Suprapubic skin (tissue), 4 donors: ENCODE measurements at regions not wholly inside any gene's neighbourhood (a gene's known extent, or its start where the extent isn't known, plus 50 kb on each side); places are given as distances from the start of the nearest gene placed in this dataset.

Experiments
- DNase-seq, 2 donors: peaks; one replicate each; pipeline ENCODE4 v3.0.0-alpha.2; 2019; ENCODE audit warnings: low spot score in 2 of 2
- H3K27ac ChIP-seq: fragments of 200-600 bp; sonication (generic); one replicate; pipeline ENCODE4 v1.5.1; 2019
- H3K27me3 ChIP-seq: fragments of 200-600 bp; sonication (generic); one replicate; pipeline ENCODE4 v1.5.1; 2019
- H3K36me3 ChIP-seq: fragments of 200-600 bp; sonication (generic); one replicate; pipeline ENCODE4 v1.5.1; 2019
- H3K4me1 ChIP-seq: fragments of 200-600 bp; sonication (generic); one replicate; pipeline ENCODE4 v1.5.1; 2019
- H3K4me3 ChIP-seq: fragments of 200-600 bp; sonication (generic); one replicate; pipeline ENCODE4 v1.5.1; 2019; ENCODE audit warnings: mild to moderate bottlenecking
- H3K9me3 ChIP-seq: fragments of 200-600 bp; sonication (generic); one replicate; pipeline ENCODE4 v1.5.1; 2019
- EP300 ChIP-seq: sonication (generic); formaldehyde crosslinking; IDR thresholded peaks from one replicate; pipeline ENCODE4 v1.6.1; 2017; ENCODE audit warnings: antibody characterized with exemption
- POLR2A ChIP-seq, 2 donors: fragments of 450-650 bp; IDR thresholded peaks; one replicate each; pipeline ENCODE4 v1.6.1; 2017; ENCODE audit warnings: antibody characterized with exemption in 2 of 2, mild to moderate bottlenecking in 2 of 2, moderate library complexity in 2 of 2
- POLR2AphosphoS5 ChIP-seq, 3 donors: sonication (generic); formaldehyde crosslinking; IDR thresholded peaks; one replicate each; pipeline ENCODE4 v1.6.1; 2017; ENCODE audit warnings: antibody characterized with exemption in 3 of 3
- WGBS: methylation state at CpG from one replicate; pipeline ENCODE4 v1.1.5; 2018; 5-methylcytosine and 5-hydroxymethylcytosine counted together
- TF ChIP-seq, protein P1 (sequence below), 2 donors: fragments of 200-600 bp in 1 of 2; fragments of 450-650 bp in 1 of 2; sonication (generic) in 1 of 2; IDR thresholded peaks; one replicate each; pipeline ENCODE4 v1.5.1; 2016 to 2019; ENCODE audit warnings: antibody characterized with exemption in 2 of 2, mild to moderate bottlenecking in 1 of 2, moderate library complexity in 1 of 2

DNA sequence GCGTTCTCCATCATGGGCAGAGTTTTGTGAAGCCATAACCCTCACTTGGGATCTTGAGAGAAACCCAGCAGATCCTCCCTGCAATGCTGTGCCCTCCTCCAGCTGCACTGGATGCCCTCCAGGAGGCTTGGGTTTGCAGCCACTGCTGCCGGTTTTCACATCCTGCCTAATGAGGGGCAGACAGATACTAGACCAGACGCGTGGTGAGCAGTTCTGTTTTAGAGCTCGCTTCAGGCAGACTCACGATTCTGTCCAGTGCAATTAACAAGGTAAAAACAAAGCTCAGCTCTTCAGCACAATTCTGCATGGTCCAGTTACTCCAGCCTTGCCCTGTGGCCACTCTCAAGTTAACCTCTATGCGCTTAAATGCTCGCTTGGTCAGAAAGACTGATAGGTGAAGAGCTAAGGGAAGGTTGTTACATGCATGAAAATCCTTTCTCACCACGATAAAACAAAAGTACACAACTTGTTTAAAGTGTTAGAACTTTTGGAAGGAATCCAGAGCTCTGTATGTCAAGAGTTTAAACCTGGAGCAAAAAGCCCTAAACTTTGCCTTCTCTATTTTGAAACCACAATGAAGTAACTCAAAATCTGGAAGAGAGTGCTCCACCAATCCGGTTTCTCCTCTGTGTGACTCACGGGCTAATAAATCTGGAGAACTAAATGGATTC lies 292.3 kb upstream of the FAT3 start:
- DNase-seq, result no peak
- Histone ChIP-seq H3K27ac (no peak overlapping the region), H3K27me3 (no peaks in the 10 kb centered on the region), H3K4me3 (peak overlapping the region; percentile 8), H3K36me3 (no peaks in the 10 kb centered on the region), H3K9me3 (no peaks in the 10 kb centered on the region), H3K4me1 (no peaks in the 10 kb centered on the region)
- 36% methylated on average over 11 of the region's 11 CpGs for WGBS
- TF ChIP-seq EP300 (no peak), POLR2AphosphoS5 (IDR thresholded peaks at IDR 0.05) (no peak), POLR2A (IDR thresholded peaks at IDR 0.05) (no peak)
- TF ChIP-seq, protein P1, sequence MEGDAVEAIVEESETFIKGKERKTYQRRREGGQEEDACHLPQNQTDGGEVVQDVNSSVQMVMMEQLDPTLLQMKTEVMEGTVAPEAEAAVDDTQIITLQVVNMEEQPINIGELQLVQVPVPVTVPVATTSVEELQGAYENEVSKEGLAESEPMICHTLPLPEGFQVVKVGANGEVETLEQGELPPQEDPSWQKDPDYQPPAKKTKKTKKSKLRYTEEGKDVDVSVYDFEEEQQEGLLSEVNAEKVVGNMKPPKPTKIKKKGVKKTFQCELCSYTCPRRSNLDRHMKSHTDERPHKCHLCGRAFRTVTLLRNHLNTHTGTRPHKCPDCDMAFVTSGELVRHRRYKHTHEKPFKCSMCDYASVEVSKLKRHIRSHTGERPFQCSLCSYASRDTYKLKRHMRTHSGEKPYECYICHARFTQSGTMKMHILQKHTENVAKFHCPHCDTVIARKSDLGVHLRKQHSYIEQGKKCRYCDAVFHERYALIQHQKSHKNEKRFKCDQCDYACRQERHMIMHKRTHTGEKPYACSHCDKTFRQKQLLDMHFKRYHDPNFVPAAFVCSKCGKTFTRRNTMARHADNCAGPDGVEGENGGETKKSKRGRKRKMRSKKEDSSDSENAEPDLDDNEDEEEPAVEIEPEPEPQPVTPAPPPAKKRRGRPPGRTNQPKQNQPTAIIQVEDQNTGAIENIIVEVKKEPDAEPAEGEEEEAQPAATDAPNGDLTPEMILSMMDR (IDR thresholded peaks at IDR 0.05), result no peak

DNA sequence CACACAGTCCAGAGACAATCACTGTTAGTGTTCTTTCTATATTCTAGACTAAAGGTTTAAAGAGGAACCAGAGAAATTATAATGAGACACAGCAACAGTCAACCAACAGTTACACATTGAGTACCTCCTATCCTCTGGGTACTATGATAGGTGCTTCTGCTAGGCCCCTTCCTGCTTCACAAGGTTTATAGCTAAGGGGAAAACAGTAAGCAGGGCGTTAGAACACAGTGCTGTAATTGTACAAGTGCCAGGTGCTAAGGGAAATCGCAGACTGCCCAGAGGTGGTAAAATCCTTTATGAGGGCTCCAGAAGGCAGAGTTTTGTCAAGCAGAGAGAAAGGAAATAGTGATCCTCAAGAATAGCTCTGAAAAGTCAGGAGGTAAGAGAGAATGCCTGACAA lies 297.2 kb upstream of the FAT3 start:
- DNase-seq, result no peak
- no peaks in the 10 kb centered on the region for H3K4me1 ChIP-seq
- TF ChIP-seq POLR2A (IDR thresholded peaks at IDR 0.05) (no peak), POLR2AphosphoS5 (IDR thresholded peaks at IDR 0.05) (no peak), EP300 (no peak)
- TF ChIP-seq, protein P1 (IDR thresholded peaks at IDR 0.05), result no peak
- H3K27me3 ChIP-seq, result no peaks in the 10 kb centered on the region
- H3K36me3 ChIP-seq, result no peaks in the 10 kb centered on the region
- no peaks in the 10 kb centered on the region for H3K9me3 ChIP-seq
- no peak overlapping the region for H3K4me3 ChIP-seq
- H3K27ac ChIP-seq, result no peak overlapping the region
- 63% methylated on average over 2 of the region's 2 CpGs for WGBS

DNA sequence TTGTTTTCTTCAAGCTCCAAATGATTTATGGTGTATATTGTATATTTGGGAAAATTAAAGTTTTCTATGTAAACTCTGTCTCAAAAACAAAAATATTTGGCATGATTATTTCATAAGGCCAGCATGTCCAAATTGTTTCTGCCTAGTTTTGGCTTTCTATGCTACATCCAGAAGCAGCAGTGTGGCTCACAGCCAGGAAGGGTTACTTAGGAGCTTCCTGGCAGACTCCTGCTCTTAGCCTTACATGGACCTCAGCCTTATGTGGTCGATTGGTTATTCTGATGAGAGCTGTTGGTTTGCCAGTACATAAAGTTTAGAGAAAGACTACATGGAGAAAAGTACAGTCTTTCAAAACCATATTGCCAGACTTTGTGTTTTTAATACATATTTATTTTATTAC lies 297.7 kb upstream of the FAT3 start:
- H3K36me3 ChIP-seq, result no peaks in the 10 kb centered on the region
- no peaks in the 10 kb centered on the region for H3K4me1 ChIP-seq
- no peaks in the 10 kb centered on the region for H3K9me3 ChIP-seq
- H3K27me3 ChIP-seq, result no peaks in the 10 kb centered on the region
- no peak for TF ChIP-seq POLR2A (IDR thresholded peaks at IDR 0.05)
- DNase-seq, result no peak
- no peak overlapping the region for H3K4me3 ChIP-seq
- 25% methylated on average over 1 of the region's 1 CpG for WGBS
- no peak overlapping the region for H3K27ac ChIP-seq

DNA sequence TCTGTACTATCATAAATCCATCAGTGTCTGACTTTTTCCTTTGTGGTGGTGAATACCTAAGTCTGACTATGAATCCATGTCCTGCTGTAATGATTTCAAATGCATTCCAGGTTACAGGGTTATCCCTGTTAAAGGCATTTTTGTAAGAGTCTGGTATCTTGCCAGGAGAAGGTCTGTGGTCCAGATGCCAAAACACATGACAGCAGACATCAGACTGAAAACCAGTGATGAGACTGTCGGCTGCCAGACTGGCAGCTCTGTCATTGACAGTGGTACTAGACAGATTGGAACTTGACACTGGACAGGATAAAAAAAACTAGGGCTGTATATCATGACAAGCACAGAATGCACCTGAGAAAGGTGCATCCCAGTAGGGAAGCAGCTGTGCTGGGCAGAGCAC lies 301.8 kb upstream of the FAT3 start:
- Histone ChIP-seq H3K27me3 (no peaks in the 10 kb centered on the region), H3K4me3 (no peak overlapping the region), H3K9me3 (no peaks in the 10 kb centered on the region), H3K27ac (no peak overlapping the region), H3K36me3 (no peaks in the 10 kb centered on the region), H3K4me1 (no peaks in the 10 kb centered on the region)
- no peak for DNase-seq
- TF ChIP-seq POLR2AphosphoS5 (IDR thresholded peaks at IDR 0.05) (no peak), POLR2A (IDR thresholded peaks at IDR 0.05) (no peak), EP300 (no peak)
- TF ChIP-seq, protein P1 (IDR thresholded peaks at IDR 0.05), result no peak
- 44% methylated on average over 1 of the region's 1 CpG for WGBS

DNA sequence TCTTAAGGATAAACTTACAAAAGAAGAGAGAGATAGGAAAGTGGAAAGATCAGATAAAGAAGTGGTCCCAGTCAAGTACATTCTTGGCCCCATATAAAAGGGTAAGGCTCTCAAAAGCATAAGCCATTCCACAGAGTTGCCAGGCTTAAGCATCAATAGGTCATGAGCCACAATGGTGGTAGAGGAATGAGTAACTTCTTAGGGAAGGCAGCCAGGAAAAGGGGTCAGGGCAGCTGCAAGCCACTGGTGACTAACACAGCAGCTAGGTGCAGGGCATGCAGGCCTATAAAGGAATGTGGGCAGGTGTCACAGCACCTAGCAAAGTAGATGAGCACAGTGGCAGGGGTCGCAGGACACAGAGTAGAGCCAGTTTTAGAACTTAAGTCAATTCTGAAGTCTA lies 302.6 kb upstream of the FAT3 start:
- Histone ChIP-seq H3K4me3 (no peak overlapping the region), H3K36me3 (no peaks in the 10 kb centered on the region), H3K4me1 (no peaks in the 10 kb centered on the region), H3K27me3 (no peaks in the 10 kb centered on the region), H3K27ac (no peak overlapping the region), H3K9me3 (no peaks in the 10 kb centered on the region)
- 67% methylated on average over 1 of the region's 1 CpG for WGBS
- DNase-seq, result no peak
- TF ChIP-seq POLR2A (IDR thresholded peaks at IDR 0.05) (no peak), EP300 (no peak), POLR2AphosphoS5 (IDR thresholded peaks at IDR 0.05) (no peak)
- TF ChIP-seq, protein P1 (IDR thresholded peaks at IDR 0.05), result no peak

DNA sequence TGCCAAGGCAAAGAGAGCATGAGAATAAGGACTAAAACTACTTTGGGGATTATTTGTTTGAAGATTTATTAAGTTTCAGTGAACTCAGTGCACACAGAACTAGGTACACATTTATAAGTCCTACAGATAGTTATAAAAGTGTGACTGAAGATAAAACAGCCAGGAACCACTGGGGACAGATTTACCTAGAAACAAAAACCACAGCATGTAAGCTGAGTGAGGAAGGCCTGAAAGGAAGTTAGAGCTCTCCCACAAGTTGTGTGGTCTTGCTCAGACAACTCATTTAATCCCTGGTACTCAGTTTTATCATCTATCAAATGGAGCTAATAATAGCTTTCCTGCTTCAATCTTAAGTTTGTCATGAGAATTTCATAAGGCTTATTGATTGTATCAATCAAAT lies 311.2 kb upstream of the FAT3 start:
- no peak for DNase-seq
- Histone ChIP-seq H3K4me1 (no peaks in the 10 kb centered on the region), H3K27me3 (no peaks in the 10 kb centered on the region), H3K27ac (no peak overlapping the region), H3K9me3 (no peaks in the 10 kb centered on the region), H3K36me3 (no peaks in the 10 kb centered on the region), H3K4me3 (no peak overlapping the region)
- TF ChIP-seq POLR2A (IDR thresholded peaks at IDR 0.05) (no peak), POLR2AphosphoS5 (IDR thresholded peaks at IDR 0.05) (no peak), EP300 (no peak)
- TF ChIP-seq, protein P1 (IDR thresholded peaks at IDR 0.05), result no peak
